Heart right ventricle (tissue), 16 donors: ENCODE measurements at regions not wholly inside any gene's neighbourhood (a gene's known extent, or its start where the extent isn't known, plus 50 kb on each side); places are given as distances from the start of the nearest gene placed in this dataset.
A peak's percentile ranks its signal among the peaks of the same experiment; 100 is the strongest.

Experiments used
- ATAC-seq, 8 donors: fragments of 200-7000 bp; cut with Tn5 transposase; one replicate each; pipeline ENCODE4 v1.9.1; 2020; ENCODE audit warnings: mild to moderate bottlenecking in 8 of 8, moderate library complexity in 8 of 8, moderate number of reproducible peaks in 1 of 8
- DNase-seq, 2 donors: peaks; one replicate each; pipeline ENCODE4 v3.0.0-alpha.2; 2020
- H3K27ac ChIP-seq, 10 donors: fragments of 200-600 bp; sonication (generic) in 2 of 10; one replicate each; pipeline versions ENCODE4 v1.5.0 to v1.8.0; 2020 to 2022; ENCODE audit warnings: mild to moderate bottlenecking in 3 of 10
- H3K27me3 ChIP-seq, 7 donors: fragments of 200-600 bp; one replicate each; pipeline ENCODE4 v1.8.0; 2021 to 2022; ENCODE audit warnings: mild to moderate bottlenecking in 2 of 7
- H3K36me3 ChIP-seq, 9 donors: fragments of 200-600 bp; sonication (generic) in 1 of 9; one replicate each; pipeline versions ENCODE4 v1.5.0 to v1.8.0; 2020 to 2022; ENCODE audit warnings: mild to moderate bottlenecking in 2 of 9
- H3K4me1 ChIP-seq, 9 donors: fragments of 200-600 bp; sonication (generic) in 1 of 9; one replicate each; pipeline versions ENCODE4 v1.5.0 to v1.8.0; 2020 to 2022; ENCODE audit warnings: mild to moderate bottlenecking in 4 of 9
- H3K4me3 ChIP-seq, 10 donors: fragments of 200-600 bp; sonication (generic) in 2 of 10; one replicate each; pipeline versions ENCODE4 v1.5.0 to v1.8.0; 2020 to 2022; ENCODE audit warnings: mild to moderate bottlenecking in 7 of 10, moderate library complexity in 2 of 10
- H3K9me3 ChIP-seq, 11 donors: fragments of 200-600 bp in 10 of 11; sonication (generic) in 2 of 11; one replicate each; pipeline versions ENCODE4 v1.5.0 to v1.8.0; 2013 to 2022; ENCODE audit warnings: mild to moderate bottlenecking in 2 of 11, control low read depth in 1 of 11, moderate library complexity in 1 of 11
- WGBS, 2 donors: extraction: QIAGEN DNeasy Blood & Tissue Kit; methylation state at CpG; one replicate each; pipeline ENCODE4 v1.1.7; 2013; ENCODE audit warnings: inconsistent platforms in 1 of 2; 5-methylcytosine and 5-hydroxymethylcytosine counted together
- intact Hi-C, 10 donors: fragments of 100-400 bp; cut with DNase I; formaldehyde crosslinking; loops; one replicate each; pipeline versions ENCODE4 v1.11.1 to v1.14.2; 2022
- TF ChIP-seq, protein P1 (sequence below), 9 donors: fragments of 200-600 bp; sonication (generic) in 2 of 9; IDR thresholded peaks; one replicate each; pipeline versions ENCODE4 v1.5.0 to v1.8.0; 2021 to 2022; ENCODE audit warnings: antibody characterized with exemption in 9 of 9, mild to moderate bottlenecking in 5 of 9, moderate library complexity in 1 of 9
- donor health status: Arrhythmogenic right ventricular cardiomyopathy.
- donor health status: ischemic (EF 13 %, LVEDD 7.1; RV severe dilation, severe dysfunction).
- donor health status: healthy with polysubstance abuse.
- donor health status: DM: no; HTN: yes; CAD: no.
- donor health status: DM: no; HTN: no; CAD: no.
- donor health status: ischemic (EF 25% LVEDD 6.9; RV normal size, moderate dysfunction).
- donor health status: ischemic (EF 25% LVEDD 5.7; RV mildly dilated, moderate dysfunction).
- donor health status: healthy.
- donor health status: DM: yes; HTN: yes; CAD: no.
- donor health status: Ischemic cardiomyopathy.
- donor health status: ischemic (EF 35%, LVEDD 5.7; RV mildly dilated, moderate dysfunction).
- donor health status: nonischemic (EF 11% LVEDD 7.7; RV severe dilation, severe dysfunction).
- donor health status: DM: yes; HTN: yes; CAD: no.
- donor health status: PGD.
- donor health status: ischemic (EF 29% LVEDD 5.4; RV normal size, mild dysfunction).
- donor health status: nonischemic (EF 23%, LVEDD 6.1; RV moderate dilation, normal function).

DNA sequence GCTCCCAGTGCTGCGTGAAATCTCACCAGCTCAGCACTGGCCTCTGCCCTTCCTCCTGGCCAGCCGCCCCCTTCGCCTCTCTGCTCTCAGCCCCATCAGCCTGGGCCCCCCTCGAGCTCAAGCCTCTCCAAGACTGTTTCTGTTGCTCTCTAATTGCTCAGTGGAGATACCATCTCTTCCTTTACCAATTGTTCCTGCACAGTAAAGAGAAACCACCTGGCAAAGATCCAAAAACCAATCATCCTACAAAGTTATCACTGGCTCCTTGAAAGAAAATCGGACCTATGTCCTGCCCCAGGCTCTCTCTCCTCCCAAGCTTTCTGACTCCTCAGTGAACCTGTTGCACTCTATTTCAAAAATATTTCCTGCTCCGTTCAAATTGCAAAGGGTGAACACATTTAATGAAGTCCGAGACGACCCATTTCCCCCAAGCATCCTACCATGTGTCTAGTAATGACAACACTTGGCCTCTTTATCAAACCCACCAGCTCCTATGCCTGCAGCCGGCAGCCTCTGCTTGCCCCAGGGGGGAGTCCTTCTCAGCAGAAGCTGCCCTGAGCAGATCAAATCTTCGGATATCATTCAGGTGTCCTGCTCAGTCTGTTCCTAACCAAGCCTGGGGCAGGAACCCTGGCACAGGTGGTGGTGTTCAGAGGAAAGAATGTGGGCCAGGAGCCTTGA, 53.7 kb upstream of the FAM174B start:
- Histone ChIP-seq H3K9me3 (no peaks in the 10 kb centered on the region), H3K4me1 (peaks cover 0 to 5% (median 0%) of the 10 kb centered on the region in 9 donors), H3K36me3 (no peaks in the 10 kb centered on the region), H3K4me3 (no peak overlapping the region), H3K27me3 (no peaks in the 10 kb centered on the region), H3K27ac (no peak overlapping the region)
- intact Hi-C loops: loop anchor here in 1 of 10 donors (10.0 kb wide), 1 partner anchor 434 kb away; no protein-coding TSS in a partner anchor
- ATAC-seq (no peak), DNase-seq (no peak)
- 62 to 68% methylated on average over 10 of the region's 10 CpGs for WGBS, 2 donors
- TF ChIP-seq, protein P1, sequence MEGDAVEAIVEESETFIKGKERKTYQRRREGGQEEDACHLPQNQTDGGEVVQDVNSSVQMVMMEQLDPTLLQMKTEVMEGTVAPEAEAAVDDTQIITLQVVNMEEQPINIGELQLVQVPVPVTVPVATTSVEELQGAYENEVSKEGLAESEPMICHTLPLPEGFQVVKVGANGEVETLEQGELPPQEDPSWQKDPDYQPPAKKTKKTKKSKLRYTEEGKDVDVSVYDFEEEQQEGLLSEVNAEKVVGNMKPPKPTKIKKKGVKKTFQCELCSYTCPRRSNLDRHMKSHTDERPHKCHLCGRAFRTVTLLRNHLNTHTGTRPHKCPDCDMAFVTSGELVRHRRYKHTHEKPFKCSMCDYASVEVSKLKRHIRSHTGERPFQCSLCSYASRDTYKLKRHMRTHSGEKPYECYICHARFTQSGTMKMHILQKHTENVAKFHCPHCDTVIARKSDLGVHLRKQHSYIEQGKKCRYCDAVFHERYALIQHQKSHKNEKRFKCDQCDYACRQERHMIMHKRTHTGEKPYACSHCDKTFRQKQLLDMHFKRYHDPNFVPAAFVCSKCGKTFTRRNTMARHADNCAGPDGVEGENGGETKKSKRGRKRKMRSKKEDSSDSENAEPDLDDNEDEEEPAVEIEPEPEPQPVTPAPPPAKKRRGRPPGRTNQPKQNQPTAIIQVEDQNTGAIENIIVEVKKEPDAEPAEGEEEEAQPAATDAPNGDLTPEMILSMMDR (IDR thresholded peaks at IDR 0.05): no peak

DNA sequence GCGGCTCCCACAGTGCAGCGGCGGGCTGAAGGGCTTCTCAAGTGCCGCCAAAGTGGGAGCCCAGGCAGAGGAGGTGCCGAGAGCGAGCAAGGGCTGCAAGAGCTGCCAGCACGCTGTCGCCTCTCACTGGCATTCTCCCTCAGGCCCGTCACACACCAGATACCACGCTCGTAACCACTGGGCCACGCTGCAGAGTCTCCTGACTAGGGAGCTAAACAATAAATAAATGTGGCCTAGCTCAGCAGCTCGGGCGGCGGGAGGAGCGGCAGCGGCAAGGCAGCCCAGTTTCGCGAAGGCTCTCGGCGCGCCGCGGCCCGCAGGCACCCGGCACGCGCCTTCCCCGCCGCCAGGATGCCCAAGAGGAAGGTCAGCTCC, 55.9 kb upstream of the FAM174B start:
- intact Hi-C loops: loop anchor here in 4 of 10 donors (10.0 kb wide), 3 partner anchors 317 to 617 kb away; partner anchors contain the start of gene ST8SIA2 (in 1 of the 4)
- WGBS, 2 donors: 92 to 95% methylated on average over 30 of the region's 30 CpGs

DNA sequence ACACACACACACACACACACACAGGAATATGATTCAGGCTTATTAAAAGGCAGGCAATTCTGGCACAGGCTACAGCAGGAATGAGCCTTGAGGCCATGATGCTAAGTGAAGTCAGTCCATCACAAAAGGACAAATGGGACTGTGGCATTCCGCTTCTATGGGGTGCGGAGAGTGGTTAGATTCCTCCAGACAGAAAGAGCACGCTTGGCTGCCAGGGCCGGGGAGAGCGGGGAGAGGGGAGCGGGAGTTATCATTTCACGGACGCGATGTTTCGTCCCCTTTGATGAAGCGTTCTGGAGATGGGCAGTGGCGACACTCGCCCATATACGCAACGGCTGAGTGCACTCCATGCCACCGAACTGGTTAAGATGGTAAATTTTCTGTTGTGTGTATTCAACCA, 58.5 kb upstream of the FAM174B start:
- Histone ChIP-seq H3K36me3 (no peaks in the 10 kb centered on the region), H3K9me3 (peaks cover 0 to 11% (median 0%) of the 10 kb centered on the region in 11 donors), H3K4me1 (peaks cover 0 to 12% (median 4%) of the 10 kb centered on the region in 9 donors), H3K27me3 (no peaks in the 10 kb centered on the region), H3K4me3 (peak overlapping the region; percentile 39 to 79 (median 62)), H3K27ac (peak overlapping the region in 9 of 10 donors; percentile 19 to 76 (median 66))
- TF ChIP-seq, protein P1 (IDR thresholded peaks at IDR 0.05): no peak
- DNase-seq: no peak
- WGBS, 2 donors: 1 to 3% methylated on average over 16 of the region's 16 CpGs
- ATAC-seq: peak; percentile 31 to 62 (median 46)
- intact Hi-C loops: loop anchor here in 7 of 10 donors (1.0 to 10.0 kb wide), 8 partner anchors 187 to 619 kb away; partner anchors contain the start of gene ST8SIA2 (in 1 of the 7)

More for the DNA sequence above, 55.9 kb upstream of the FAM174B start:
- Histone ChIP-seq H3K27me3 (no peaks in the 10 kb centered on the region), H3K4me3 (no peak overlapping the region), H3K4me1 (peaks cover 0 to 12% (median 4%) of the 10 kb centered on the region in 9 donors), H3K27ac (no peak overlapping the region), H3K9me3 (no peaks in the 10 kb centered on the region), H3K36me3 (no peaks in the 10 kb centered on the region)
- no peak for ATAC-seq
- DNase-seq: no peak
- TF ChIP-seq, protein P1 (IDR thresholded peaks at IDR 0.05): no peak

DNA sequence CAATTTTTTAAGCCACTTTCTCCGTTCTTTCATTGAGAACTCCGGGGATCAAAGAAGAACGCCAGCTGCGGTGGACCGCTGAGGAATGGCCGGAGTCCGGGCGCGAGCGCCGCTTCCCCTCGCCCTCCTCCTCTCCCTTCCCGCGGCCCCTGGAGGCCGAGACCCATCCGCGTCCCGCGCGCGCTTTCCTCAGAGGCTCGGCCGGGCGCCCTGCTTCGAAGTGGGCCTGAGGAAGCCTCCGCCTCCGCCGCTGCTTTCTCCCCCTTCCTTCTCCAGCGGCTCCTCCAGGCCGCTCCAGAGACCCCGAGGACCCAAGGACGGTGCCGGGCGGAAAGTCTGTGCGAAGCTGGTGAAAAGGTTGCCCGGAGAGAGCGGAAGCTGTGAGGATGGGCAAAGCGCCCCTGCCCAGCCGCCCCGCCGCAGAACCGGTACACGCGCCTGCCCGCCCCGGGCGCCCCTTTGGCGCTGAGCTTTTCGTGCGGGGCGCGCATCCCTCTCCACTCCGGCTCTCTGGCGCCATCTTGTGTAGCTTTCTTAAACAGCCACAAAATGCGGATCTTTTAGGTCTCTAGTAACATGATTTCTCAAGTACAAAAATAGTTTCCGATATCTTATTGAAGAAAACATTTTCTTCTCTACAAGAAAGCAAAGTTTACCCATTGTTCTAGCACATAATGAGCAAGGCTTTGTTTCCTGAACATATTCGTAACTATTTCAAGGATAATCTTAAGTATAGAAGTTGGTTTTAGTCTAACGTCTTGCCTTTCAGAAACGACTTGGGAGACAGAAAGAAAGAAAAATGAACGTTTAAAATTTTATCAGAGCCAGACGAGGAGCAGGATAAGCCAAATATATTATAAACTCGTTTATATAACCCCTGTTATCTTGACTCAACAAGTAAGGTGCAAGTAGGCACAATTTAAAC, 59.2 kb upstream of the FAM174B start:
- Histone ChIP-seq H3K4me1 (peaks cover 0 to 12% (median 4%) of the 10 kb centered on the region in 9 donors), H3K27me3 (no peaks in the 10 kb centered on the region), H3K4me3 (peak overlapping the region; percentile 39 to 79 (median 62)), H3K36me3 (no peaks in the 10 kb centered on the region), H3K27ac (peak overlapping the region in 9 of 10 donors; percentile 19 to 76 (median 66)), H3K9me3 (peaks cover 0 to 11% (median 0%) of the 10 kb centered on the region in 11 donors)
- DNase-seq (peak; percentile 68 to 80), ATAC-seq (peak; percentile 89 to 95 (median 92))
- WGBS, 2 donors: 2% methylated on average over 62 of the region's 62 CpGs
- intact Hi-C loops: loop anchor here (1.0 to 10.0 kb wide), 10 partner anchors 188 to 620 kb away; partner anchors contain the start of gene ST8SIA2 (in 1 of the 10)
- TF ChIP-seq, protein P1 (IDR thresholded peaks at IDR 0.05): peak; percentile 86 to 98 (median 93)
